ENCODE measurements at regions not wholly inside any gene's neighbourhood (a gene's known extent, or its start where the extent isn't known, plus 50 kb on each side); places are given as distances from the start of the nearest gene placed in this dataset.

GRCh38 chr11:122178795-122179194, 62.8 kb upstream of the BLID start:
- TF ChIP-seq POLR2AphosphoS5 (IDR thresholded peaks at IDR 0.05), result no peak
- no peak for TF ChIP-seq CTCF (IDR thresholded peaks at IDR 0.05)
- TF ChIP-seq POLR2A (IDR thresholded peaks at IDR 0.05), result no peak

Data from stomach (tissue), 4 donors.